Panc1 (cell line): ENCODE measurements at regions not wholly inside any gene's neighbourhood (a gene's known extent, or its start where the extent isn't known, plus 50 kb on each side); places are given as distances from the start of the nearest gene placed in this dataset.

Source experiments
- ATAC-seq: fragments of 200-7000 bp; cut with Tn5 transposase; 2 replicates; pipeline ENCODE4 v1.9.1; 2020; ENCODE audit warnings: mild to moderate bottlenecking, moderate library complexity
- BruUV-seq: library from RNA; stranded (reverse); fragments of 400-500 nt; replicated peaks from 2 replicates; lab custom pipeline; 2021; lab: Mats Ljungman, UMichigan
- CTCF ChIA-PET: fragments of 300-600 bp; sonication (Branson Sonifier 250); formaldehyde crosslinking; loops from one replicate; lab custom pipeline; 2022; ENCODE audit warnings: antibody characterized with exemption; lab: Charles Lee
- POLR2A ChIA-PET: fragments of 300-600 bp; sonication (Branson Sonifier 250); formaldehyde crosslinking; loops from one replicate; lab custom pipeline; 2022; ENCODE audit warnings: antibody characterized with exemption; lab: Charles Lee
- DNase-seq: peaks from one replicate; pipeline ENCODE4 v3.0.0-alpha.2; 2010; ENCODE audit warnings: low read depth, low spot score
- H3K27ac ChIP-seq: 2 replicates; pipeline ENCODE4 v1.5.1; 2011; ENCODE audit warnings: mild to moderate bottlenecking, low read length, inconsistent platforms
- H3K27me3 ChIP-seq: fragments of 200-500 bp; sonication (Bioruptor generic); 2 replicates; pipeline ENCODE4 v1.6.0; 2014; ENCODE audit warnings: low read length, inconsistent platforms; ENCODE audit not compliant: control insufficient read depth, insufficient read depth
- H3K36me3 ChIP-seq: fragments of 200-500 bp; sonication (Bioruptor generic); 2 replicates; pipeline ENCODE4 v1.5.1; 2014; ENCODE audit warnings: inconsistent platforms, mild to moderate bottlenecking, low read length, moderate library complexity; ENCODE audit not compliant: control insufficient read depth, insufficient read depth
- H3K4me1 ChIP-seq: 2 replicates; pipeline ENCODE4 v1.5.1; 2011; ENCODE audit warnings: inconsistent platforms, mild to moderate bottlenecking, low read length, moderate library complexity; ENCODE audit not compliant: control insufficient read depth, insufficient read depth
- H3K4me3 ChIP-seq, 2 experiments: 2 replicates each; pipeline ENCODE4 v1.5.1; 2011 to 2012; ENCODE audit warnings: low read depth in 2 of 2, low read length in 2 of 2, mild to moderate bottlenecking in 2 of 2, inconsistent platforms in 1 of 2, moderate library complexity in 1 of 2
- H3K9me3 ChIP-seq: fragments of 200-500 bp; sonication (Bioruptor generic); 2 replicates; pipeline ENCODE4 v1.5.1; 2014; ENCODE audit warnings: low read depth, mild to moderate bottlenecking, inconsistent platforms, low read length, moderate library complexity; ENCODE audit not compliant: control insufficient read depth, insufficient read depth
- POLR2AphosphoS5 ChIP-seq: IDR thresholded peaks from 2 replicates; pipeline ENCODE4 v1.6.1; 2012; ENCODE audit warnings: mild to moderate bottlenecking, low read depth, low read length, moderate library complexity
- SIN3A ChIP-seq: IDR thresholded peaks from 2 replicates; pipeline ENCODE4 v1.6.1; 2012; ENCODE audit warnings: low read depth, mild to moderate bottlenecking, low read length, moderate library complexity, borderline replicate concordance; ENCODE audit not compliant: insufficient read depth
- TCF7L2 ChIP-seq: IDR thresholded peaks from 2 replicates; pipeline ENCODE4 v1.6.1; 2011; ENCODE audit warnings: mild to moderate bottlenecking, low read depth, low read length, inconsistent platforms
- in situ Hi-C: cut with HindIII; loops from 2 replicates; pipeline ENCODE4 v1.10.0; 2016; ENCODE audit warnings: low sequenced_read_pairs, low pct_unique_long_range_greater_than_20kb
- intact Hi-C: fragments of 100-400 bp; cut with micrococcal nuclease; formaldehyde crosslinking; loops from one replicate; pipeline ENCODE4 v1.10.0; 2022; ENCODE audit not compliant: unreplicated experiment
- TF ChIP-seq, protein P1 (sequence below): fragments of 450-650 bp; IDR thresholded peaks from 2 replicates; pipeline ENCODE4 v1.5.1; 2017; ENCODE audit warnings: mild to moderate bottlenecking
- TF ChIP-seq, protein P2 (sequence below), 2 experiments: IDR thresholded peaks; 2 replicates each; pipeline ENCODE4 v1.6.1; 2011 to 2012; ENCODE audit warnings: low read depth in 2 of 2, control low read depth in 1 of 2, low read length in 1 of 2, mild to moderate bottlenecking in 1 of 2, moderate library complexity in 1 of 2; ENCODE audit not compliant: insufficient read depth in 1 of 2

DNA sequence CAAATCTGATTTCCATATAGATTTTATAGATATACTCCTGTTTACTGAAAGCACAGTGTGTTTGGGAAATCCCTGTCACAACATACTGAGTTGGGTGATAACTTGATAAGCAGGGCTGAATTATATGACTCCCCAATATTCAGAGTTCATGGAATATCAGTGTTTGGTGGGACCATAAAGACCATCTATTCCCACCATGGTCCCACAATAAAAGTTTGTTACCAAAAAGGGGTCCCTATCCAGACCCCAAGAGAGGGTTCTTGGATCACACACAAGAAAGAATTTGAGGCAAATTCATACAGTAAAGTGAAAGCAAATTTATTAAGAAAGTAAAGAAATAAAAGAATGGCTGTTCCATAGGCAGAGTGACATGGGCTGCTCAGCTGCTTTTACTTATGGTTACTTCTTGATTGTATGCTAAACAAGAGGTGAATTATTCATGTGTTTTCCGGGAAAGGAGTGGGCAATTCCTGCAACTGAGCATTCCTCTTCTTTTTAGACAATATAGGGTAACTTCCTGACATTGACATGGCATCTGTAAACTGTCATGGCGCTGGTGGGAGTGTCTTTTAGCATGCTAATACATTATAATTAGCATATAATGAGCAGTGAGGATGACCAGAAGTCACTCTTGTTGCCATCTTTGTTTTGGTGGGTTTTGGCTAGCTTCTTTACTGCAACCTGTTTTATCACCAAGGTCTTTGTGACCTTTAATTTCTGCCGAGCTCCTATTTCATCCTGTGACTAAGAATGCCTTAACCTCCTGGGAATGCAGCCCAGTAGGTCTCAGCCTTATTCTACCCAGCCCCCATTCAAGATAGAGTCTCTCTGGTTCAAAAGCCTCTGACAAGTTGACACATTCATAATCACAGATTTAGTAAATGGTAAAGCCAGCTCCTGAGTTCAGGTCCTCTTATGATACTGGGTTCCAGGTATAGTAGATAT, 240.6 kb upstream of the PDGFD start:
- intact Hi-C loops: no loop called here
- Histone ChIP-seq H3K27me3 (no peaks in the 10 kb centered on the region), H3K27ac (no peak overlapping the region), H3K9me3 (no peaks in the 10 kb centered on the region), H3K36me3 (no peaks in the 10 kb centered on the region), H3K4me3 (no peak overlapping the region), H3K4me1 (no peaks in the 10 kb centered on the region)
- ChIA-PET POLR2A (no interaction called here), CTCF (no interaction called here)
- no TSS peak for BruUV-seq
- in situ Hi-C loops: no loop called here
- no peak for TF ChIP-seq TCF7L2
- TF ChIP-seq POLR2AphosphoS5: no peak
- TF ChIP-seq SIN3A: no peak
- TF ChIP-seq, protein P1, sequence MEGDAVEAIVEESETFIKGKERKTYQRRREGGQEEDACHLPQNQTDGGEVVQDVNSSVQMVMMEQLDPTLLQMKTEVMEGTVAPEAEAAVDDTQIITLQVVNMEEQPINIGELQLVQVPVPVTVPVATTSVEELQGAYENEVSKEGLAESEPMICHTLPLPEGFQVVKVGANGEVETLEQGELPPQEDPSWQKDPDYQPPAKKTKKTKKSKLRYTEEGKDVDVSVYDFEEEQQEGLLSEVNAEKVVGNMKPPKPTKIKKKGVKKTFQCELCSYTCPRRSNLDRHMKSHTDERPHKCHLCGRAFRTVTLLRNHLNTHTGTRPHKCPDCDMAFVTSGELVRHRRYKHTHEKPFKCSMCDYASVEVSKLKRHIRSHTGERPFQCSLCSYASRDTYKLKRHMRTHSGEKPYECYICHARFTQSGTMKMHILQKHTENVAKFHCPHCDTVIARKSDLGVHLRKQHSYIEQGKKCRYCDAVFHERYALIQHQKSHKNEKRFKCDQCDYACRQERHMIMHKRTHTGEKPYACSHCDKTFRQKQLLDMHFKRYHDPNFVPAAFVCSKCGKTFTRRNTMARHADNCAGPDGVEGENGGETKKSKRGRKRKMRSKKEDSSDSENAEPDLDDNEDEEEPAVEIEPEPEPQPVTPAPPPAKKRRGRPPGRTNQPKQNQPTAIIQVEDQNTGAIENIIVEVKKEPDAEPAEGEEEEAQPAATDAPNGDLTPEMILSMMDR: no peak
- TF ChIP-seq, protein P2, sequence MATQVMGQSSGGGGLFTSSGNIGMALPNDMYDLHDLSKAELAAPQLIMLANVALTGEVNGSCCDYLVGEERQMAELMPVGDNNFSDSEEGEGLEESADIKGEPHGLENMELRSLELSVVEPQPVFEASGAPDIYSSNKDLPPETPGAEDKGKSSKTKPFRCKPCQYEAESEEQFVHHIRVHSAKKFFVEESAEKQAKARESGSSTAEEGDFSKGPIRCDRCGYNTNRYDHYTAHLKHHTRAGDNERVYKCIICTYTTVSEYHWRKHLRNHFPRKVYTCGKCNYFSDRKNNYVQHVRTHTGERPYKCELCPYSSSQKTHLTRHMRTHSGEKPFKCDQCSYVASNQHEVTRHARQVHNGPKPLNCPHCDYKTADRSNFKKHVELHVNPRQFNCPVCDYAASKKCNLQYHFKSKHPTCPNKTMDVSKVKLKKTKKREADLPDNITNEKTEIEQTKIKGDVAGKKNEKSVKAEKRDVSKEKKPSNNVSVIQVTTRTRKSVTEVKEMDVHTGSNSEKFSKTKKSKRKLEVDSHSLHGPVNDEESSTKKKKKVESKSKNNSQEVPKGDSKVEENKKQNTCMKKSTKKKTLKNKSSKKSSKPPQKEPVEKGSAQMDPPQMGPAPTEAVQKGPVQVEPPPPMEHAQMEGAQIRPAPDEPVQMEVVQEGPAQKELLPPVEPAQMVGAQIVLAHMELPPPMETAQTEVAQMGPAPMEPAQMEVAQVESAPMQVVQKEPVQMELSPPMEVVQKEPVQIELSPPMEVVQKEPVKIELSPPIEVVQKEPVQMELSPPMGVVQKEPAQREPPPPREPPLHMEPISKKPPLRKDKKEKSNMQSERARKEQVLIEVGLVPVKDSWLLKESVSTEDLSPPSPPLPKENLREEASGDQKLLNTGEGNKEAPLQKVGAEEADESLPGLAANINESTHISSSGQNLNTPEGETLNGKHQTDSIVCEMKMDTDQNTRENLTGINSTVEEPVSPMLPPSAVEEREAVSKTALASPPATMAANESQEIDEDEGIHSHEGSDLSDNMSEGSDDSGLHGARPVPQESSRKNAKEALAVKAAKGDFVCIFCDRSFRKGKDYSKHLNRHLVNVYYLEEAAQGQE (IDR thresholded peaks at IDR 0.05; ENCODE audit: insufficient read depth in 1 of 2, low read depth in 2 of 2, low read length in 1 of 2): no peak
- no peak for ATAC-seq
- DNase-seq: no peak

DNA sequence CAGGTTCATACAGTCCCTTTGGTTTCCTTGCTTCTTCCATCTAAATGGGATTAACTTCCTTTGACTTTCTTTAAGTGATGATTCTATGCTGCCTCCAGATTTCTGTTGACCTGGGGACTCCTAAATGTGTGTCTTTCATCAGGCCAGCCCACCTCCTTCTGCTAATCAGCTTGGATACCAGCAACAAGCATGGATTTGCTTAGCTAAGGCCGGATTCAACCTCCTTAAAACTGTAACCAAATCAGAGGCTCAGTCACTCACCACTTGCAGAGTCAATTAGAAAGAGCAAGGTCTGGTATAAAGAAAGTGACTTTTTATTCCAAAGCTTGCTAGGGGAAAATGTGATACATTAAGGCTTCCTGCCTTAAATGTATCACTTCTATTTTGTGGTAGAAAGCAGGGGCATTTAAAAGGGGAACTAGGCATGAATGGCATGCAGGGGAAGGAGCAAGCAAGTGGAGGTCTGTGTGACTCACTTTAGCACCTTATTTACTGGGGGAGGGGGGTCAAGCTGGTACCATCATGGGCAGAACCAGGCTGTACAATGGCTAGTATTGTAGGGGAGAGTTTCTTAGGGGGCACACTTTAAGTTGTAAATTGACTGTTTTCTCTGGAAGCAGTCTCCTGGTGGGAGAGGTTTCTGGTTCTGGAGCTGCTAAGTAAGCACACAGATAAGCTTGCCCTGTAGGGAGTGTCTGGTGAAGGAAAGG, 239.0 kb upstream of the PDGFD start:
- in situ Hi-C loops: no loop called here
- H3K9me3 ChIP-seq: no peaks in the 10 kb centered on the region
- no peak overlapping the region for H3K27ac ChIP-seq
- no peak for TF ChIP-seq POLR2AphosphoS5
- TF ChIP-seq TCF7L2: no peak
- TF ChIP-seq, protein P1: no peak
- TF ChIP-seq, protein P2 (IDR thresholded peaks at IDR 0.05; ENCODE audit: insufficient read depth in 1 of 2, low read depth in 2 of 2, low read length in 1 of 2): no peak
- TF ChIP-seq SIN3A: no peak
- H3K27me3 ChIP-seq: no peaks in the 10 kb centered on the region
- intact Hi-C loops: no loop called here
- CTCF ChIA-PET: no interaction called here
- no peaks in the 10 kb centered on the region for H3K4me1 ChIP-seq
- H3K4me3 ChIP-seq: no peak overlapping the region
- H3K36me3 ChIP-seq: no peaks in the 10 kb centered on the region
- no TSS peak for BruUV-seq
- DNase-seq: no peak
- POLR2A ChIA-PET: no interaction called here
- ATAC-seq: no peak
